H1 (cell line): ENCODE measurements at regions not wholly inside any gene's neighbourhood (a gene's known extent, or its start where the extent isn't known, plus 50 kb on each side); places are given as distances from the start of the nearest gene placed in this dataset.

Experiments used
- CTCF ChIA-PET: fragments of 300-600 bp; sonication (Branson Sonifier 250); formaldehyde crosslinking; loops from one replicate; lab custom pipeline; 2021; ENCODE audit not compliant: partially characterized antibody; lab: Charles Lee
- POLR2A ChIA-PET: fragments of 300-600 bp; sonication (Branson Sonifier 250); formaldehyde crosslinking; loops from one replicate; lab custom pipeline; 2021; ENCODE audit warnings: inconsistent platforms; ENCODE audit not compliant: partially characterized antibody; lab: Charles Lee
- DNase-seq, 2 experiments: peaks; one replicate each; pipeline versions ENCODE4 v3.0.0 to v3.0.0-alpha.2; 2010 to 2022; ENCODE audit warnings: low spot score in 2 of 2, low read depth in 1 of 2, mixed read lengths in 1 of 2
- FAIRE-seq: peaks from 2 replicates; lab custom pipeline; 2011; peaks lifted over from hg19 to GRCh38; lab: Jason Lieb, UNC
- H2AFZ ChIP-seq: 2 replicates; pipeline ENCODE4 v1.8.1; 2012; ENCODE audit warnings: low read length, inconsistent platforms
- H2AK5ac ChIP-seq: 2 replicates; pipeline ENCODE4 v1.6.1; 2013; ENCODE audit warnings: low read depth, low read length
- H2BK120ac ChIP-seq: replicated peaks from 2 replicates; pipeline ENCODE3; 2013; ENCODE audit warnings: low read depth, low read length, inconsistent platforms
- H2BK12ac ChIP-seq: 2 replicates; pipeline ENCODE4 v1.6.1; 2013; ENCODE audit warnings: low read depth, low read length
- H2BK15ac ChIP-seq: 2 replicates; pipeline ENCODE4 v1.6.1; 2013; ENCODE audit warnings: low read length
- H2BK20ac ChIP-seq: 2 replicates; pipeline ENCODE4 v1.6.1; 2013; ENCODE audit warnings: low read length
- H2BK5ac ChIP-seq: 2 replicates; pipeline ENCODE4 v1.6.1; 2013; ENCODE audit warnings: low read depth, low read length
- H3K14ac ChIP-seq: 2 replicates; pipeline ENCODE4 v1.6.1; 2013; ENCODE audit warnings: inconsistent platforms; ENCODE audit not compliant: insufficient read length
- H3K18ac ChIP-seq: 2 replicates; pipeline ENCODE4 v1.6.1; 2013; ENCODE audit warnings: low read length; ENCODE audit errors: extremely low read depth
- H3K23ac ChIP-seq: 2 replicates; pipeline ENCODE4 v1.6.1; 2013; ENCODE audit warnings: inconsistent platforms; ENCODE audit not compliant: insufficient read length
- H3K23me2 ChIP-seq: 2 replicates; pipeline ENCODE4 v1.6.1; 2013; ENCODE audit warnings: low read depth, low read length
- H3K27ac ChIP-seq: 2 replicates; pipeline ENCODE4 v1.6.1; 2011; ENCODE audit warnings: low read depth, low read length, inconsistent platforms
- H3K27me3 ChIP-seq, 4 experiments: replicated peaks in 1 of 4; 1 replicate in 1 of 4; 2 replicates in 3 of 4; pipeline versions ENCODE4 v1.6.1 to v1.8.1; 2011 to 2013; ENCODE audit warnings: low read length in 3 of 4, mild to moderate bottlenecking in 3 of 4, inconsistent platforms in 2 of 4, mixed read lengths in 2 of 4, moderate library complexity in 1 of 4; ENCODE audit not compliant: control insufficient read depth in 3 of 4, insufficient read depth in 3 of 4; ENCODE audit errors: extremely low read depth in 1 of 4
- H3K36me3 ChIP-seq, 4 experiments: 2 replicates each; pipeline versions ENCODE4 v1.6.1 to v1.8.1; 2011 to 2013; ENCODE audit warnings: mild to moderate bottlenecking in 4 of 4, low read length in 3 of 4, moderate library complexity in 2 of 4, control low read depth in 1 of 4, inconsistent platforms in 1 of 4; ENCODE audit not compliant: insufficient read depth in 4 of 4, control insufficient read depth in 2 of 4
- H3K4ac ChIP-seq: replicated peaks from 2 replicates; pipeline ENCODE3; 2013; ENCODE audit warnings: low read length, low read depth, mixed read lengths, inconsistent platforms; ENCODE audit not compliant: insufficient read length
- H3K4me1 ChIP-seq, 4 experiments: replicated peaks in 1 of 4; 1 replicate in 1 of 4; 2 replicates in 3 of 4; pipeline versions ENCODE4 v1.6.1 to v1.8.1; 2011 to 2013; ENCODE audit warnings: low read length in 3 of 4, inconsistent platforms in 2 of 4, mixed read lengths in 1 of 4; ENCODE audit not compliant: insufficient read depth in 4 of 4, control insufficient read depth in 3 of 4
- H3K4me2 ChIP-seq, 2 experiments: 2 replicates each; pipeline versions ENCODE4 v1.6.1 to v1.8.1; 2011 to 2013; ENCODE audit warnings: low read depth in 2 of 2, low read length in 2 of 2, control low read depth in 1 of 2, inconsistent platforms in 1 of 2, mild to moderate bottlenecking in 1 of 2; ENCODE audit not compliant: insufficient read depth in 1 of 2
- H3K4me3 ChIP-seq, 4 experiments: fragments of 200-600, 300-600 bp in 1 of 4; sonication (generic), shearing (Covaris generic), sonication (Bioruptor Twin) in 1 of 4; 2 replicates each; pipeline versions ENCODE4 v1.5.1 to v1.8.1; 2011 to 2016; ENCODE audit warnings: low read length in 4 of 4, low read depth in 3 of 4, control low read depth in 2 of 4, inconsistent platforms in 2 of 4, mild to moderate bottlenecking in 2 of 4, mixed read lengths in 1 of 4, moderate library complexity in 1 of 4; ENCODE audit not compliant: insufficient read depth in 2 of 4; ENCODE audit errors: extremely low read depth in 1 of 4
- H3K56ac ChIP-seq: replicated peaks from 2 replicates; pipeline ENCODE3; 2013; ENCODE audit warnings: low read depth, mild to moderate bottlenecking, mixed read lengths, low read length, inconsistent platforms; ENCODE audit not compliant: insufficient read length
- H3K79me1 ChIP-seq: 2 replicates; pipeline ENCODE4 v1.6.1; 2013; ENCODE audit warnings: low read depth, low read length, control low read depth
- H3K79me2 ChIP-seq, 2 experiments: 2 replicates each; pipeline versions ENCODE4 v1.6.1 to v1.8.1; 2012 to 2013; ENCODE audit warnings: low read length in 2 of 2, mild to moderate bottlenecking in 2 of 2, inconsistent platforms in 1 of 2; ENCODE audit not compliant: insufficient read depth in 2 of 2, control insufficient read depth in 1 of 2
- H3K9ac ChIP-seq, 4 experiments: replicated peaks in 1 of 4; 1 replicate in 1 of 4; 2 replicates in 3 of 4; pipeline versions ENCODE4 v1.6.1 to v1.8.1; 2011 to 2013; ENCODE audit warnings: low read depth in 3 of 4, low read length in 3 of 4, control low read depth in 2 of 4, mild to moderate bottlenecking in 2 of 4, moderate library complexity in 2 of 4, inconsistent platforms in 1 of 4; ENCODE audit errors: extremely low read depth in 1 of 4
- H3K9me3 ChIP-seq, 2 experiments: 2 replicates each; pipeline versions ENCODE4 v1.6.1 to v1.8.1; 2012 to 2013; ENCODE audit warnings: mild to moderate bottlenecking in 2 of 2, moderate library complexity in 2 of 2, control low read depth in 1 of 2, inconsistent platforms in 1 of 2, low read depth in 1 of 2, low read length in 1 of 2, mixed read lengths in 1 of 2; ENCODE audit not compliant: insufficient read depth in 2 of 2
- H4K20me1 ChIP-seq, 2 experiments: replicated peaks in 1 of 2; 2 replicates each; pipeline versions ENCODE3 to v1.8.1; 2011 to 2013; ENCODE audit warnings: inconsistent platforms in 2 of 2, low read length in 2 of 2, mild to moderate bottlenecking in 1 of 2; ENCODE audit not compliant: insufficient read depth in 2 of 2, control insufficient read depth in 1 of 2
- H4K5ac ChIP-seq: 2 replicates; pipeline ENCODE4 v1.6.1; 2013; ENCODE audit warnings: low read length, low read depth, mixed read lengths, inconsistent platforms; ENCODE audit not compliant: insufficient read length
- H4K8ac ChIP-seq: 2 replicates; pipeline ENCODE4 v1.8.0; 2013; ENCODE audit warnings: mild to moderate bottlenecking, moderate library complexity, low read length, inconsistent platforms; ENCODE audit not compliant: insufficient read depth; ENCODE audit errors: extremely low read depth
- H4K91ac ChIP-seq: replicated peaks from 2 replicates; pipeline ENCODE3; 2013; ENCODE audit warnings: low read length, mixed read lengths, inconsistent platforms; ENCODE audit not compliant: insufficient read length
- ATF3 ChIP-seq: IDR thresholded peaks from 2 replicates; pipeline ENCODE4 v1.6.1; 2011; ENCODE audit warnings: low read depth, mild to moderate bottlenecking, low read length; ENCODE audit not compliant: insufficient read depth
- NANOG ChIP-seq: IDR thresholded peaks from 2 replicates; pipeline ENCODE4 v1.6.1; 2011; ENCODE audit warnings: low read length, low read depth, mild to moderate bottlenecking, inconsistent platforms; ENCODE audit not compliant: insufficient read depth, poor library complexity, severe bottlenecking
- POU5F1 ChIP-seq: IDR thresholded peaks from 2 replicates; pipeline ENCODE4 v1.6.1; 2011; ENCODE audit warnings: low read depth, mild to moderate bottlenecking, low read length, moderate library complexity
- RBBP5 ChIP-seq: IDR thresholded peaks from 2 replicates; pipeline ENCODE4 v1.7.1; 2012; ENCODE audit warnings: low read depth, mild to moderate bottlenecking, inconsistent platforms, low read length, moderate library complexity, borderline replicate concordance
- RNF2 ChIP-seq: fragments of 200-900, 300-1000 bp; sonication (generic); IDR thresholded peaks from 2 replicates; pipeline ENCODE4 v1.7.1; 2016; ENCODE audit warnings: borderline replicate concordance, low read depth, mild to moderate bottlenecking, antibody characterized with exemption, low read length; ENCODE audit not compliant: poor library complexity, severe bottlenecking; ENCODE audit errors: missing control alignments
- WGBS, 2 experiments: shearing (Covaris generic) in 1 of 2; methylation state at CpG; one replicate each; pipeline versions ENCODE4 v1.1.6 to v1.1.7; 2013 to 2015; ENCODE audit warnings: low lambda C conversion rate in 2 of 2, mixed read lengths in 2 of 2, inconsistent platforms in 1 of 2, low coverage in 1 of 2, missing lambda C conversion rate in 1 of 2; ENCODE audit not compliant: insufficient replicate concordance in 2 of 2, insufficient coverage in 1 of 2, insufficient read length in 1 of 2; ENCODE audit errors: extremely low coverage in 1 of 2, missing lambda C conversion rate in 1 of 2; 5-methylcytosine and 5-hydroxymethylcytosine counted together

GRCh38 chr12:92605621-92606170, 97.1 kb upstream of the PLEKHG7 start:
- peaks cover 2 to 10% (median 4%) of the 10 kb centered on the region in 4 experiments; a peak in 3 of 7 replicates for H3K4me1 ChIP-seq
- H3K56ac ChIP-seq: no peak overlapping the region
- no peak overlapping the region for H2BK15ac ChIP-seq
- no peak overlapping the region for H3K14ac ChIP-seq
- no peak overlapping the region for H3K27ac ChIP-seq
- no peak overlapping the region for H3K18ac ChIP-seq
- H3K23me2 ChIP-seq: no peaks in the 10 kb centered on the region
- no peak overlapping the region for H3K4ac ChIP-seq
- no peak overlapping the region for H4K5ac ChIP-seq
- H3K4me2 ChIP-seq: no peak overlapping the region
- TF ChIP-seq RBBP5 (no peak), POU5F1 (no peak), NANOG (no peak), RNF2 (no peak), ATF3 (no peak)
- H3K9me3 ChIP-seq: peaks cover 3 to 11% of the 10 kb centered on the region in 2 experiments; a peak in 2 of 4 replicates
- 90% methylated on average over 3 of the region's 3 CpGs; no CpG with 5 or more reads in 1 of the 2 experiments for WGBS, 2 experiments
- DNase-seq: no peak
- ChIA-PET CTCF (interaction anchor here (0.6 to 2.4 kb wide), 3 partner anchors 10 to 517 kb away, joined by 3 to 9 read pairs (median 3); no protein-coding TSS in a partner anchor), POLR2A (no interaction called here)
- H3K36me3 ChIP-seq: no peaks in the 10 kb centered on the region; a peak in 2 of 8 replicates
- H2BK12ac ChIP-seq: no peak overlapping the region
- no peak overlapping the region for H3K23ac ChIP-seq
- FAIRE-seq: no peak
- H2AK5ac ChIP-seq: no peak overlapping the region
- no peak overlapping the region for H3K9ac ChIP-seq
- H3K27me3 ChIP-seq: no peaks in the 10 kb centered on the region
- no peaks in the 10 kb centered on the region for H4K20me1 ChIP-seq
- H3K79me2 ChIP-seq: no peaks in the 10 kb centered on the region
- H2BK120ac ChIP-seq: no peak overlapping the region
- H3K79me1 ChIP-seq: no peaks in the 10 kb centered on the region
- H2BK20ac ChIP-seq: no peak overlapping the region
- no peak overlapping the region for H2BK5ac ChIP-seq
- H4K8ac ChIP-seq: no peak overlapping the region
- H2AFZ ChIP-seq: no peak overlapping the region
- H3K4me3 ChIP-seq: no peak overlapping the region
- H4K91ac ChIP-seq: no peak overlapping the region
